ENCODE measurements at regions not wholly inside any gene's neighbourhood (a gene's known extent, or its start where the extent isn't known, plus 50 kb on each side); places are given as distances from the start of the nearest gene placed in this dataset.

GRCh38 chrX:8018934-8019333 is 91.7 kb upstream of the PNPLA4 start:
- TF ChIP-seq CTCF (conservative IDR thresholded peaks at IDR 0.05; ENCODE audit: low read depth, low read length): no peak
- TF ChIP-seq EZH2 (IDR thresholded peaks at IDR 0.05; ENCODE audit: borderline replicate concordance, low read depth, low read length, poor library complexity, severe bottlenecking): no peak
- CTCF ChIA-PET: no interaction called here
- Histone ChIP-seq H3K4me3 (ENCODE audit: low read depth, low read length, poor library complexity, severe bottlenecking) (no peak overlapping the region), H3K27me3 (replicated peaks; ENCODE audit: insufficient read depth, low read depth, low read length, poor library complexity) (no peaks in the 10 kb centered on the region), H3K36me3 (ENCODE audit: insufficient read depth, low read length, poor library complexity, severe bottlenecking) (no peaks in the 10 kb centered on the region), H3K9me3 (ENCODE audit: low read depth, low read length, poor library complexity, severe bottlenecking) (no peaks in the 10 kb centered on the region), H3K27ac (ENCODE audit: low read depth, low read length, poor library complexity, severe bottlenecking) (no peak overlapping the region), H3K4me1 (ENCODE audit: insufficient read depth, low read length, poor library complexity, severe bottlenecking) (no peaks in the 10 kb centered on the region)
- DNase-seq (ENCODE audit: low spot score): no peak
- POLR2A ChIA-PET (ENCODE audit: low non-redundant PET): no interaction called here
- intact Hi-C loops (cut with micrococcal nuclease; ENCODE audit: unreplicated experiment): no loop called here
- BruUV-seq (replicated peaks): no TSS peak

GRCh38 chrX:8010105-8010504 is 82.9 kb upstream of the PNPLA4 start:
- intact Hi-C loops (cut with micrococcal nuclease; ENCODE audit: unreplicated experiment): no loop called here
- POLR2A ChIA-PET (ENCODE audit: low non-redundant PET): no interaction called here

GRCh38 chrX:8005678-8006347 is 78.6 kb upstream of the PNPLA4 start:
- no peaks in the 10 kb centered on the region for H3K27me3 ChIP-seq (replicated peaks; ENCODE audit: insufficient read depth, low read depth, low read length, poor library complexity)
- intact Hi-C loops (cut with micrococcal nuclease; ENCODE audit: unreplicated experiment): no loop called here
- POLR2A ChIA-PET (ENCODE audit: low non-redundant PET): no interaction called here
- TF ChIP-seq CTCF (conservative IDR thresholded peaks at IDR 0.05; ENCODE audit: low read depth, low read length) (no peak), EZH2 (IDR thresholded peaks at IDR 0.05; ENCODE audit: borderline replicate concordance, low read depth, low read length, poor library complexity, severe bottlenecking) (no peak)
- no peaks in the 10 kb centered on the region for H3K9me3 ChIP-seq (ENCODE audit: low read depth, low read length, poor library complexity, severe bottlenecking)
- H3K4me1 ChIP-seq (ENCODE audit: insufficient read depth, low read length, poor library complexity, severe bottlenecking): no peaks in the 10 kb centered on the region
- no peak overlapping the region for H3K4me3 ChIP-seq (ENCODE audit: low read depth, low read length, poor library complexity, severe bottlenecking)
- DNase-seq (ENCODE audit: low spot score): no peak
- CTCF ChIA-PET: no interaction called here
- no TSS peak for BruUV-seq (replicated peaks)
- H3K36me3 ChIP-seq (ENCODE audit: insufficient read depth, low read length, poor library complexity, severe bottlenecking): no peaks in the 10 kb centered on the region
- no peak overlapping the region for H3K27ac ChIP-seq (ENCODE audit: low read depth, low read length, poor library complexity, severe bottlenecking)

More at GRCh38 chrX:8010105-8010504, 82.9 kb upstream of the PNPLA4 start:
- Histone ChIP-seq H3K9me3 (ENCODE audit: low read depth, low read length, poor library complexity, severe bottlenecking) (no peaks in the 10 kb centered on the region), H3K27me3 (replicated peaks; ENCODE audit: insufficient read depth, low read depth, low read length, poor library complexity) (no peaks in the 10 kb centered on the region), H3K36me3 (ENCODE audit: insufficient read depth, low read length, poor library complexity, severe bottlenecking) (no peaks in the 10 kb centered on the region), H3K27ac (ENCODE audit: low read depth, low read length, poor library complexity, severe bottlenecking) (no peak overlapping the region), H3K4me3 (ENCODE audit: low read depth, low read length, poor library complexity, severe bottlenecking) (no peak overlapping the region), H3K4me1 (ENCODE audit: insufficient read depth, low read length, poor library complexity, severe bottlenecking) (no peaks in the 10 kb centered on the region)
- no peak; the same call in 1 of the 2 replicates for TF ChIP-seq CTCF (conservative IDR thresholded peaks at IDR 0.05; ENCODE audit: low read depth, low read length)
- TF ChIP-seq EZH2 (IDR thresholded peaks at IDR 0.05; ENCODE audit: borderline replicate concordance, low read depth, low read length, poor library complexity, severe bottlenecking): no peak
- no peak for DNase-seq (ENCODE audit: low spot score)
- no TSS peak for BruUV-seq (replicated peaks)
- CTCF ChIA-PET: no interaction called here
